ENCODE measurements at regions not wholly inside any gene's neighbourhood (a gene's known extent, or its start where the extent isn't known, plus 50 kb on each side); places are given as distances from the start of the nearest gene placed in this dataset.
"Not testable (repeated sequence)": the region's sequence is repeated elsewhere in the genome, so short reads cannot be mapped to it uniquely, and the experiment has no call there.

DNA sequence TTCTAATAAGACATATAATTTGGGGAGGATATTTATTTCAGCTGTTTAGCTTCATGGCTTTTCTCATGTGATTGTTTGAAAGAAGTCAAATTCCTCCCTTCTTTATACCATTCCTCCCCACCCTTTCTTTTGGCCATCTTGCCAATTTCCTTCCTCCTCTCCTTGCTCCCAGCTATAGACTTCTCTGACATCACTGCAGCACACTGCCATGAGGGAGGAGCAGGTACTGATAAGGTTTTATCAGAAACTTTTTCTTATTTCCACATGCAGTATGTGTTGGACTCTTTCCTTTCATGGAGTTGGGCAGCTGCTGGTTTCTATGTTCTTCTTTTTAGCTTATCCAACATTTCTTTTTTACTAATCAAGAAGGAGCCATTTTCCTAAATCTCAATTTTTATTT is 481.7 kb upstream of the NR3C2 start:
- ATAC-seq (no peak), DNase-seq (ENCODE audit: low spot score) (no peak)
- intact Hi-C loops (cut with DNase I): no loop called here

DNA sequence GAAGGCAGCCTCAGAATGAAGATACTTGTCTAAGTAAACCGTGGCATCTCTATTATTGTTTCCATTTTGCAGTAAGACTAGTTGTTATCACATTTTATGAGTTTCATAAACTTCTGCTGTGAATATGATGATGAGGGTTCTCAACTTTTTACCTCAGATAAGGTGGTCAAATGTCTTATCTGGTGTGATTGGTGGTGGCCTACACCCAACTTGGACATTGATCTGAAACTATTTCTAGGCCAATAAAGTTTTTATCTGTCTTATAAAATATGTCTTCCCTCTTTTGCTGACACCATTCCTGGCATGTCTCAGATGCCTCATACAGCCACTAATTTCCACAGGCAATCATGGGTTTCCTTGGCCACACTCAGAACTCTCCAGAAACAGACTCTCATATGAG is 480.3 kb upstream of the NR3C2 start:
- intact Hi-C loops (cut with DNase I): no loop called here
- DNase-seq (ENCODE audit: low spot score) (no peak), ATAC-seq (no peak)

DNA sequence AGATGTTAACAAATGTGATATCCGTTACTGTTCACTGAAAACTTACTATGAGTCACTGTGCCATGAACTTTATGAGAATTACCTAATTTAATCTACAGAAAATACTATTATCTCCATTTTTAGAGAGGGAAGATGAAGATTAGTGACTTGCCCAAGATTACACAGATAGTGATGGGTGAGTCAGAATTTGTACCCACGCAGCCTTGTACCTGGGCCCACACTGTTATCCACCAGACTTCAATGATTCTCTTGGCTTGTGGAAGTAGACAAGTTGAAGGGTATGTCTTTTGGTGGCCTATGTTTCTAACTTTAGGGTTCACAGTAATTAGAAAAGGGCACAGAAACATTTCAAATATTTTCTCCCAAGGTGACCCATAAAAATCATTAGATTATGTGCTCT is 472.5 kb upstream of the NR3C2 start:
- no peak for ATAC-seq

DNA sequence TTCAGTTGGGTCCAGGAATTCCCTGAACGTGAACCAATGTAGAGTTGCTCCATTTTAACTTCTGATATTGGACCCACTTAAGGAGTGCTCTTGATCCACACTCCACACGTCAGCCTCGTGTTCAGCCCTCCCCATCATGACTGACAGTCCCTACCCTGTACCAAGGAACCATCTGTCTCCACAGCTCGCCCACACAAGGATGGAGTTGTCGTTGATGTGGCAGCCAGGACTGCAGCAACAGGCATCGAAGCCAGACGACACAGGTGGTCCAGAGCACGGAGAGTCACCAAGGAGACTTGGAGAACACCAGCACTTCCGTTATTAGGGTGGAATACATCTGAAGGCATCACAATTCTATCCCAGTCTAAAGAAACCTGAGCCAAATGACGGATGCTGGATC is 472.1 kb upstream of the NR3C2 start:
- ATAC-seq (no peak), DNase-seq (ENCODE audit: low spot score) (no peak)
- intact Hi-C loops (cut with DNase I): no loop called here

More for the DNA sequence above, 472.5 kb upstream of the NR3C2 start:
- no peak for DNase-seq (ENCODE audit: low spot score)
- intact Hi-C loops (cut with DNase I): no loop called here

DNA sequence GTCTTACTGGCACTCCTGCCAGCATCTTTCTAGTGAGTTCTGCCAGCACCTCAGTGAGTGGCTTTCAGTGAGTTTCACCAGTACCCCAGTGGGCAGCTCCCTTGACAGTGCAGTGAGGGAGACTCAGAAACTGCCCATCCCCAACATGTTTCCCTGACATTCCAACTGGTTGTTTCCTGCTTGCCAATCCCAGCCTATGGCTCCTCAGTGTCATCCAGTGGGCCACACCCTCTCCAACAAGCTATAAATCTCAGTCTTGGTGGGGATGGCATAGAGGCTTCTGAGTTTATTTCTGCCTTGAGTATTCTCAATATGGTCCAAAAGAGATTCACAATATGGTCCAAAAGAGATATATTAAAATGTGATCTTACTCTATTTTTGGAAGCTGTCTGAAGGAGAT is 461.2 kb upstream of the NR3C2 start:
- intact Hi-C loops (cut with DNase I): no loop called here
- DNase-seq (ENCODE audit: low spot score) (no peak), ATAC-seq (no peak)

DNA sequence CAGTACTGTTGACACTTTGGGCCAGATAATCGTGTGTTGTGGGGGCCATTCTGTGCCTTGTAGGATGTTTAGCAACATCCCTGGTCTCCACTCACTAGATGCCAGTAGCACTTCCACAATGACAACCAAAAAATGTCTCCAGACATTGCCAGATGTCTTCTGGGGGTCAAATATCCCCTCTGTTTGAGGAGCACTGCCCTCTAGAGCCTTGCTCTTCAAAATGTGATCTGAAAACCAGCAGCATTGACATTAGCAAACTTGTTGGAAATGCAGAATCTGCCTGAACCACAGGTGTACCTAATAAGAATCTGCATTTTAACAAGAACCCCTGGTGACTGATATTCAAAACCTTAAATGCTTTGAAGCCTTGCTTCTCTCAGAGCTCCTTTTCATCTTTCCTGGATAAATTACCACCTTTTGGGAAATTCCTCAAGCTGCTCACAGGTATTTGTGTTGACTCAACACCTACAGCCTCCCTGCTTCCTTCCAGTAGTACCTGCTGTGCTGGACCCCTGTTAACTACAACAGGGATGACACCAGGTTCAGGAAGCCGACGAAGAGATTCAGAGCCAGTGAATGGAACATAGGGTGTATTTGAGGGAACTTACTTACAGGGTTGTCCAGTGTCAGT is 459.0 kb upstream of the NR3C2 start:
- no peak for DNase-seq (ENCODE audit: low spot score)
- intact Hi-C loops (cut with DNase I): no loop called here
- ATAC-seq: no peak

DNA sequence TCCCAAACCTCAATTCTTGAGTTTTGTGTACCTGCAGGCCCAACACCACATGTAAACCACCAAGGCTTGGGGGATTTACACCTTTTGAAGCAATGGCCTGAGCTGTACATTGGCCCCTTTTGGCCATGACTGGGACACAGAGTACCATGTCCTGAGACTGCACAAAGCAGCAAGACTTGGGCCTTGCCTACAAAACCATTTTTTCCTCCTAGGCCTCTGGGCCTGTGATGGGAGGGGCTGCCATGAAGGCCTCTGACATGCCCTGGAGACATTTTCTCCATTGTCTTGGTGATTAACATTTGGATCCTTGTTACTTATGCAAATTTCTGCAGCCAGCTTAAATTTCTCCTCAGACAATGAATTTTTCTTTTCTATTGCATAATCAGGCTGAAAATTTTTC is 455.9 kb upstream of the NR3C2 start:
- intact Hi-C loops (cut with DNase I); DNase-seq (ENCODE audit: low spot score); ATAC-seq: not testable (repeated sequence)

DNA sequence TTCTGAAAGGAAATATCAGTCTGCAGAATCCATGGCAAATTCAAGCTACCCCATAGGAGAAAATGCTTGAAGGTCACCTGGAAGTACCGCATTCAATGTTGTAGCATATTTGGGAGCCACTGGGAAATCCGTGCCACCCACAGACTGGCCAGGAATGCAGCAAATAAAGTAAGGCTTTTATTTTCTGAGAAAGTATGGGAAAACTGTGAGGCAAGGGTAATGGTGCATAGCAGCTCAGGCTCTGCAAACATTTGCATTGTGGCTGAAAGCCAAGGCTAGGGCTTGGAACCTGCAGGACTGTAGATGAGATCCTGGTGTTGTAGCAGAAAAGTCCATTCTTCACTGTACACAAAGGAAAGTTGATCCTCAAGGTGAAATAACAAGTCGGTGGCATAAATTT is 450.9 kb upstream of the NR3C2 start:
- DNase-seq (ENCODE audit: low spot score) (no peak), ATAC-seq (no peak)
- intact Hi-C loops (cut with DNase I): no loop called here

DNA sequence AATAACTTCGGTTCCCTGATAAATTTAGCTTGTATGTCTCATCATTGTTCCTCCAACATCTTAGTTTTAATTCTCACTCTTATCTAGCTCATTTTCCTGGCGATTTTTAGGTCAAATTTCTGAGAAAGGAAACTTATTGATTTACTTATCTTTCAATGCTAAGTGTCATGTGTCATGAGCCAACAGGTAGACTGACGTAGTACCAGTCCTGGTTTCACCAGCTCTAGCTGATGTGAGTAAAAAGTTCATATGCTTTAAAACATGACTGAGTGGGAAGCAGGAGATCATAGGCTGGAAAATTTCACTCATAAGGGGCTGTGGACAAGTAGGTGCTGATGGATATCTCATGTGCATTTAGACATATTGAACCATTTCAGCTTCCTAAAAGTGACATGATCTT is 441.7 kb upstream of the NR3C2 start:
- intact Hi-C loops (cut with DNase I): no loop called here
- DNase-seq (ENCODE audit: low spot score) (no peak), ATAC-seq (no peak)

DNA sequence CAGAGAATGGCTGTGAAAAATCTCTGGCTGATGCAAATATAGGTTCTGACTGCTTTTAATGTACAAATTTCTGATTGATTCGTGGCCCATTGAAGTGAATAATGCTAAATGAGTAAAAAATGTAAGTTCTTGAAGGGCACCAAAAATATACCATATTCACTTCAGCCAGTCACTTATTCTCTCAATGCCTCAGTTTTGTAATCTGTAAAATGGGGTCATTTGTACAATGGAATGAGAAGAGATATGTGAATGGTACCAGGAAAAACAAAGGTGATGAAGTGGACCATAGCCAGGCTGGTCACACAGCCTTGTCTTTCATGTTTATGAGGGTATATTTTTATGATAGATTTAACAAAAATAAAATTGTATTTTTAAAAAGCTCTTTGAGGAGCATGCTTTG is 441.2 kb upstream of the NR3C2 start:
- intact Hi-C loops (cut with DNase I): no loop called here
- DNase-seq (ENCODE audit: low spot score): no peak
- no peak for ATAC-seq

DNA sequence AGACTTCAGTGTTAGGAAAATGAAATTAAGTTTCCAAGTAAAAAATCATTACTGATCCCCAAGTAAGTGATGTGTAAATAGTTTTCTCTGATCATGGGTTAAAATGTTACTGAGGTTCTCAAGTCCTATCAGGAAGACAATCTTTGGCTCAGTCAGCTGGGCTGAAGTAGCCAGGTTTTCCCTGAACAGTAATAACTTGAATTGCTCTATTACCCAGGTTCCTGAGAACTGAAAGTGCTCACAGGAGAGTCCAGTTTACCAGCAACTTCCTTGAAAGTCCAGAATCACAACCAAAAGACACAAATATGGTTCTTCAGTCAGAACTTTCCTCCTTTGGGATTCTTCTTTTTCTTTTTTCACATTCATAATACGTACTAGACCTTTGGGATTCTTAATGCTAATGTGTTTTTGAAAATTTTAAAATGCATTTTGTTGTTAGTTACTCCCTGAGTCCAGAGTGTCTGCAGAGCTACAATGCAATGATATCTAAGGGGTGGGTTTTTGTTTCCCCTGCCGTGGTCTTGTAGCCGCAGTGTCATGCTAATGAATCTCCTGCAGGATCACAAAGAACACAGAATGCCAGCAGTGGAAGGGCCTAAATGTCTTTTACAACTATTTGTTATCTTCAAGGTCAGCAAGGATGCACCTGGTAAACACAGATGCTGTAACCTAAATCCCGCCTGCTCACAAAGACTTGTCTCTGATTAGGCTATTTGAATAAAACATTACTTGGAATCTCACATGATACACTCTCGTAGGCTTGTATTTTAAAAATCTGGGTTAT is 439.8 kb upstream of the NR3C2 start:
- DNase-seq (ENCODE audit: low spot score) (no peak), ATAC-seq (no peak)
- intact Hi-C loops (cut with DNase I): no loop called here

DNA sequence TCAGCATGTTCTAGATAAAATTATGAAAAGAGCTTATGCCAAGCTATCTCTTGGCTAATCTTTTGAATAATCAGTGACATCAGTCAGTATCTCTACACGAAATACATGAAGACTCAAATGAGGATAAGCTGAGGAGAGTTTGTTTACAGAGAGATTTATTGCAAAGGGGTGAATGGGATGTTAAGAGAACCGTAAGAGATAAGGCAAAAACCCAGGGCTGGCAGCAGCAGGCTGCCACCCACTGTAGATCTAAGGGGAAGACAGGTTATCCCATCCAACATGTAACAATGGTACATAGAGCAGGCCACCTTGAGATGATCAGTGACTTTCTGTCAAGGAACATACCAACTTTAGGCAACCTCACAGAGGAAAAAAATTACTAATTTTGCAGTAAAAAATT is 432.1 kb upstream of the NR3C2 start:
- DNase-seq (ENCODE audit: low spot score): no peak
- intact Hi-C loops (cut with DNase I): no loop called here
- ATAC-seq: no peak

DNA sequence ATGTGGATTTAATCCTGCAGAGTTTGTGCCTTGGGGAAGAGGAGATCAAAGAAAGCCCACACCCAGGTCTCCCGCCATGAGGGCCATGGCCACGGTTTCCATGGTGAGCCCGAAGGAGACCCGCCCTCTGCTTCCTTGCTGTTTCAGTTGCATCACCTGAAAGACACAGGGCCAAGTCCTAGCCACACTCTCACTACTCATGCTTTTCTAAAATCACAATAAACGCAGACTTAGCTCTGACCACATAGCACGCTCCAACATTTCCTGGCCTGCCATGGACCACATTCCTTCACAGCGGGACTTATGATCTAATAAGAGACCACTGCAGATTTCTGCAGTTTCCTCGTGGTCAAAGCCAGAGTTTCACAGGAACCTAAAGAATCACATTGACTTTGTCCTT is 426.0 kb upstream of the NR3C2 start:
- DNase-seq (ENCODE audit: low spot score): no peak
- ATAC-seq: no peak
- intact Hi-C loops (cut with DNase I): no loop called here

DNA sequence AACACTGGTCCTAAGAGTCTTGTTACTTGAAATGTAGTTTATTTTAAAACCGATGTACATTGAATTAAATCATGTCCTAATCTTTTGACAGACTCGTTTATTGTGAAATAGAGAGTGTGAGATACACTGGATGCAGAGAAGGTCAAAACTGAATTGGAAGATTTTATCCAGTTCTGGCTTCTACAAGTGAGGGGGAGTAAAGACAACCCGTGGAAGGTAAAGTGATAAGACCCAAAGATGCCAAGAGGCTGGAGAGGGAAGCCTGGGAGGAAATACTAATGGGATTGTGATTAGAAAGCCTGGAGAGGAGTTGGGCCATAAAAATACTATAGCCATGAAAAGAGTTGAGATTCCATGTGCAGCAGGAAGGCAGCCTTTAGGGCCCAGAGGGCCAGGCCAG is 424.5 kb upstream of the NR3C2 start:
- ATAC-seq: no peak
- DNase-seq (ENCODE audit: low spot score): no peak
- intact Hi-C loops (cut with DNase I): no loop called here

DNA sequence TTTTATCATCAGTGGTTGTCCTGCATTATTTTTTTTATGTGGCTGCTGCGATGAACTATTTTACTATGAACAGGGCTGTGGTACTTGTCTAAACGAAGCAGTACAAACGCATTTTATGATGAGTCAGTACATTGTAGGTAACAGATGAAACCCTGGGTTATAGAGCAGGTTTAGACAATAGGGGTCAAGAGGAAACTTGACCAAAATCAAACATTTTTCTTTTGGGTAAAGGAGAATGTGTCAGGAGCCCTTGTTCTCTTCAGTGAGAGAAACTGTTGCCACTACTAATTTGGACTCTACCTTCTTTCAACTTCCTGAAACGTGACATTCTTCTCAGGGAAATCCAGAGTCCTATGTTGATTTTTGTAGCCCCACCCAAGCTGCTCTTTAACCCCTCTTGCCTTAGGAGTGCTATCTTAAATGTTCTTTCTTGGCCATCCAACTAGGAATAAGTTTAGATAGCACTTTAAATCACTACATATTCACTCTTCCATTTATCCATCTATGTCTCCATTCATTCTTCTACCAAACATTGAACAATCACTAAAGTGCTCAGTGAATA is 415.8 kb upstream of the NR3C2 start:
- no peak for DNase-seq (ENCODE audit: low spot score)
- intact Hi-C loops (cut with DNase I): no loop called here
- ATAC-seq: no peak

DNA sequence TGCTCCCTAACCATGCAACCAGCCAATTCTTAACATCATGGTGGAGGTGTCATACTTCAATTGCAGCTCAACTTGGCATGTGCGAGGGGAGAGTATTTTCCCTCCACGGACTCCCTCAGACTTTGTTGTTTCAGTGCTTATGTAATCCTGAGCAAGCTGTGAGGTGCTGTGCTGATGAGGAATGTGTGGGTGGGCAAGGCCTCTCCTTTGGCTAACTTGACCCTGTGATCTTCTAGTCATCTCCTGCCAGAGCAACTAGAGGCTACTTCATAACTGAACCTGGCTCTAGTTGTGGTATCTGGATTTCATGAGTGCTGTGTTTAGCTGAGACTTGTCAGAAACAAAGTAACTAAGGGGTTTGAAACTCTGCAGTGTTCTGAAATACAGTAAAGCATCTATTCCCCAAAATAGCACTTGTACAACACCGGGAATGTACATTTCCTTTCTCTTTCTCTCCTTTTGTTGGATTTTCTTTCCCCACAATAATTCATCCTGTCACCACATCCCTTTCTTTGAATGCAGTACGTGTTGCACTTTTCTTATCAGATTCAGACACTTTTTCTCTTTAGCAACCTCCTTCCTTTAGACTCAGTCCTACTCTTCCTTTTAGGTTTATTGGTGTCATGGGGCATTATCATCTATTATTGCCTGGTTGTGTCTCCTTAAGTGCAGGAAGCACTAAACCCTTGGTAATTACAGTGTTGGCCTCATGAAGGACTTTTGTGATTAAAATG is 415.2 kb upstream of the NR3C2 start:
- ATAC-seq (no peak), DNase-seq (ENCODE audit: low spot score) (no peak)
- intact Hi-C loops (cut with DNase I): no loop called here

DNA sequence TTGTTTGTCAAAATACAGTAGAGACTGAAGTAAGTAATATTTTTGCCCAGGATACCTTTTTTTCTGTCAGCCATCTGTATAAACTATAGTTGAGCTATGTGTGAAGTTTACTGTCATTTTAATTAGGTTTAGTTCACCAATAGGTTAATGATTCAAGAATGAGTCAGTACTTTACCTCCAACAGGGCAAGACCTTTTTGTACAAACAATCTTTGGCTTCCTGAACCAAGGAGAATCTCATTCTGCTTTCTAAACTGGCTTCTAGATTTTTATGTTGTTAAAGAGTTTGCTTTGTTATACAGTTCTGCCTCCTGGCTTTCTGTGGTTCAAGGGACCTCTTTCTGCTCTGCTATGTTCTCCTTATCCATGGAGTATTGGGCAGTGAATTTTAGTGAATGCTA is 412.0 kb upstream of the NR3C2 start:
- intact Hi-C loops (cut with DNase I): no loop called here
- no peak for ATAC-seq
- DNase-seq (ENCODE audit: low spot score): no peak

DNA sequence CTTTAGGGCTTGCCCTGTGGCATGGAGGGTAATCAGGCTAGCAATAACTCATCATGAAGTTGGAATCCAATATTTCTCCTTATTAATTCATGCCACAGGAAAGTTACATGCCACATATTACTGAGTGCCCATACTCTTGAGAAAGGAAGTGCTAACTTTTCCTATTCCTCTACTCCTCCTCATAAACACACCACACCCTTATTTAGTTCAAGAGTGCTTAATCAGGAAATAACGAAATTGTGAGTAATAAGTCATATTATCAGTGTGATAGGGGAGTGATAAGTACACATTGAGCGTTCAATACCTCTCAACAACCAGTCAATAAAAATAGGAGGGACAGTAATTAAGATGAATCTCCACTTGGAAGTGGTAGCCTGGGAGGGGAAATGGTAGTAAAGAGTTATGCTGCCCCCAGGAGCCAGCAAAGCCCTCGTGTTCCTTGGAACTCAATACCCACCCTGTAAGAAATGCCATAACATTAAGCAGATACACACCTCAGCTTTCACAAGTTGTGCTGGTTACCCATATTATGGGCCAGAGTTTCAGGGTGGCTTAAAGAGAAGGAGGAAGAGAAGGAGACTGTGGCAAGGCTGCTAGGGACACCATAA is 410.0 kb upstream of the NR3C2 start:
- ATAC-seq: no peak
- intact Hi-C loops (cut with DNase I): no loop called here

DNA sequence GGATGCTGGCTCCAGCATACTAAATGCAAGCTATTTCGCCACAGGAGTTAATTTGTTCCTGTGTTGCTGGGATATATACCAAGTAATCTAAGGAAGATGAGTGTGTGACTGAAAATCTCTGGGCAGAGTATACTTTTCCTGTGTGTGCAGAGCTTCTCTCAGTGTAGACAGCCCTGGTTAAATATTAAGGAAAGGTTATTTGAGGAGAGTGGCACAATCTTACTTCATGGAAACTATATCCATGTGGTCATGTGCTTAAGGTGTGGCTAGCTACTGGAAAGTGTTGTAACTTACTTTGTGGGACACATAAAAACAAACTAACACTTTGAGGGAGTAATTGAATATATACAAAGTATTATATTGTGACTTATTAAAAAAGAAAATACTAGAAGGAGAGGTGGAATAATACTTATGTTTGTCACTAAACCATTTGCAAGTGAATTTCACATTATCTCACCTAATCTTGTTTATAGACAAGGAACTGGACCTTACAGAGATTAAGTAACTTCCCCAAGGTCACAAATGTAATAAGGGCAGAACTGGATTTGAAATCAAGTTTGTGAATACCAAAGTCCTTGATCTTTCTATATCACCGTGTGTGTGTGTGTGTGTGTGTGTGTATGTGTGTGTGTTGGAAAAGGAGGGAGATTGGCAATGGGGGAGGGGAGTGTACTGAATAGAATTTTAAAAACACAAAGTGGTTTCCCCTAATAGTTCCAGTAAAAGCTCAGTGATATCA is 408.2 kb upstream of the NR3C2 start:
- DNase-seq (ENCODE audit: low spot score) (no peak), ATAC-seq (no peak)
- intact Hi-C loops (cut with DNase I): no loop called here

More for the DNA sequence above, 410.0 kb upstream of the NR3C2 start:
- no peak for DNase-seq (ENCODE audit: low spot score)
